ENCODE measurements at regions not wholly inside any gene's neighbourhood (a gene's known extent, or its start where the extent isn't known, plus 50 kb on each side); places are given as distances from the start of the nearest gene placed in this dataset.

GRCh38 chr21:35139382-35139715, 90.2 kb upstream of the RUNX1 start:
- TF ChIP-seq CTCF (IDR thresholded peaks at IDR 0.05), result no peak
- no peak for TF ChIP-seq POLR2A (IDR thresholded peaks at IDR 0.05)

Measured in thyroid gland (tissue), 4 donors.